ENCODE measurements at regions not wholly inside any gene's neighbourhood (a gene's known extent, or its start where the extent isn't known, plus 50 kb on each side); places are given as distances from the start of the nearest gene placed in this dataset.

GRCh38 chr2:13584020-13584419 lies 867.3 kb downstream of the TRIB2 start:
- TF ChIP-seq CTCF (IDR thresholded peaks at IDR 0.05) (no peak), TCF7L2 (IDR thresholded peaks at IDR 0.05; ENCODE audit: low read depth, low read length) (no peak), REST (IDR thresholded peaks at IDR 0.05; ENCODE audit: insufficient read depth in 1 of 2, low read depth in 2 of 2, low read length in 1 of 2) (no peak), POLR2AphosphoS5 (IDR thresholded peaks at IDR 0.05; ENCODE audit: low read depth, low read length) (no peak)

Data from Panc1 (cell line).